Activated naive CD4-positive, alpha-beta T cell treated with anti-CD3 and anti-CD28 coated beads, Interleukin-2, amount 10 ng/mL, durations not matched to agents 7 days and 5 days (primary cell): ENCODE measurements at regions not wholly inside any gene's neighbourhood (a gene's known extent, or its start where the extent isn't known, plus 50 kb on each side); places are given as distances from the start of the nearest gene placed in this dataset.
"Not testable (repeated sequence)": the region's sequence is repeated elsewhere in the genome, so short reads cannot be mapped to it uniquely, and the experiment has no call there.

Experiments used
- CTCF ChIA-PET: fragments of 350-600 bp; sonication (Branson Sonifier 250); formaldehyde crosslinking; loops from one replicate; lab custom pipeline; 2021; ENCODE audit warnings: antibody characterized with exemption; lab: Charles Lee
- DNase-seq: peaks from one replicate; pipeline ENCODE4 v3.0.0-alpha.2; 2020
- H3K27ac Mint-ChIP-seq: one replicate; pipeline ENCODE4 v1.8.0; 2021; ENCODE audit warnings: mild to moderate bottlenecking, moderate library complexity, mixed read lengths
- H3K27me3 Mint-ChIP-seq: one replicate; pipeline ENCODE4 v1.8.0; 2021; ENCODE audit warnings: mild to moderate bottlenecking, mixed read lengths
- H3K36me3 Mint-ChIP-seq: one replicate; pipeline ENCODE4 v1.8.0; 2021; ENCODE audit warnings: mixed read lengths
- H3K4me1 Mint-ChIP-seq: one replicate; pipeline ENCODE4 v1.8.0; 2021; ENCODE audit warnings: mixed read lengths
- H3K4me3 Mint-ChIP-seq: one replicate; pipeline ENCODE4 v1.8.0; 2021; ENCODE audit warnings: mild to moderate bottlenecking, moderate library complexity, mixed read lengths
- H3K9me3 Mint-ChIP-seq: one replicate; pipeline ENCODE4 v1.8.0; 2021; ENCODE audit warnings: mixed read lengths

DNA sequence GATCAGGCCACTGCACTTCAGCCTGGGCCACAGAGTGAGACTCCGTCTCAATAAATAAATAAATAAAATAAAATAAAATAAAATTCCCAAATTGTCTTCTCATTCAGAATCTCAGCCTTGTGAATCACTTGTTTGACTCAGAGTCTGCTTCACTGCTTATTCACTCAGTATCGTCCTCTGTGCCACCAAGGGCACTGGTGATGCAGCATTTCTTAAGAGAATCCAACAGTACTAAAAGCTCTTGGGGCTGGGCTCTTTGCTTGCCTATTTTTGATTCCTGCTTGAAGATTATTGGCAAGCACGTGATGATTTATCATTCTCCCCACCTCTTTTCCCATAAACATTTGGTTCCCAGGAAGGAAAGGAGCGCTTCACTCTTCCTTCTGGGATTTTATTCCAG is 54.8 kb upstream of the HMGB1 start:
- H3K9me3 Mint-ChIP-seq: no peaks in the 10 kb centered on the region
- no peak for DNase-seq
- CTCF ChIA-PET: no interaction called here

DNA sequence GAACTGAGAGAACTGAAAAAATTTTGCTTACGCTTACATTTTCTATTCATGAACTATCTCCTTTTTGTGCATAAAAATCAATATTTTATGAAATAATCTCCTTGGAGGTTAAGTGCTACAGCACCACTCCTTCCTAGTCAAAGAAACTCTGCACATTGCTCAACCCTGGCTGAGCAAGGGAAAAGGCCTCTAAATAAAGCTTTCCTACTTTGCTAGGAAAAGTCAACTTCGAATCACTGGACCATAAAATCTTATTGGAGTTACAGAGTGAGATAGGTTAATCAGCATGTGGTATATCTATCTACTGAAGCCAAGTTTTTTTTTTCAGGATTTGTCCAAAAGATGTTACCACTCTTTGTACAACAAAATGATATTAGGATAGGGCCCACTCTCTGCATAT is 57.5 kb upstream of the HMGB1 start:
- no peak for DNase-seq
- CTCF ChIA-PET: no interaction called here
- H3K4me1 Mint-ChIP-seq: peaks cover 10% of the 10 kb centered on the region
- peaks cover 3% of the 10 kb centered on the region for H3K27me3 Mint-ChIP-seq
- no peaks in the 10 kb centered on the region for H3K9me3 Mint-ChIP-seq
- H3K36me3 Mint-ChIP-seq: no peaks in the 10 kb centered on the region
- no peak overlapping the region for H3K27ac Mint-ChIP-seq
- H3K4me3 Mint-ChIP-seq: no peak overlapping the region

More for the DNA sequence above, 54.8 kb upstream of the HMGB1 start:
- Mint-ChIP-seq H3K36me3 (no peaks in the 10 kb centered on the region), H3K27me3 (peaks cover 3% of the 10 kb centered on the region), H3K4me3 (no peak overlapping the region), H3K4me1 (peaks cover 7% of the 10 kb centered on the region), H3K27ac (no peak overlapping the region)

DNA sequence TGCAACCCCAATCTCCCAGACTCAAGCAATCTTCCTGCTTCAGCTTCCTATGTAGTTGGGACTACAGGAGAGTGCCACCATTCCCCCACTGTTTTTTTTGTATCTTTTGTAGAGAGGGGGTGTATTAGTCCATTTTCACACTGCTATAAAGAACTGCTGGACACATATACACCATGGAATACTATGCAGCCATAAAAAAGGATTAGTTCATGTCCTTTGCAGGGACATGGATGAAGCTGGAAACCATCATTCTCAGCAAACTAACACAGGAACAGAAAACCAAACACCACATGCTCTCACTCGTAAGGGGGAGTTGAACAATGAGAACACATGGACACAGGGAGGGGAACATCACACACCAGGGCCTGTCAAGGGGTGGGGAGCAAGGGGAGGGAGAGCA is 58.1 kb upstream of the HMGB1 start:
- H3K27me3 Mint-ChIP-seq, DNase-seq, H3K9me3 Mint-ChIP-seq, H3K4me3 Mint-ChIP-seq, H3K36me3 Mint-ChIP-seq, H3K27ac Mint-ChIP-seq, H3K4me1 Mint-ChIP-seq, CTCF ChIA-PET: not testable (repeated sequence)

DNA sequence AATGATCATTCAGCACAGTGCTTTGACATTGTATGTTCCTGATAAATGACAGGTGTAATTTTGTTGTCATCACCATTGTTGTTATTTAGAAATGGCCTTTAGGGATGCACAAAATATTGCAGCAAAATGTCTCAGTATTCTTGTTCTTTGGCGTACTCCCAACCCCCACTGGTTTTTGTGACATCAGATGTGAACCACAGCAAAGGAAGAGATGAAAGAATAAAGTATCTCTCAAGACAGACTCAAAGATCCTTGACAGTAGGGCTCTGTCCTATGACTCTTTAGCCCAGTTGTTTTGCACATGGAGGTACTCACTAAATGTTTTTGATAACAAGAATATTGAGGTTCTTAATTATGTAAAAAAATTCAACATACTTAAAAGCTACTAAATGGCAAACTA is 59.5 kb upstream of the HMGB1 start:
- H3K4me1 Mint-ChIP-seq, H3K36me3 Mint-ChIP-seq, H3K27me3 Mint-ChIP-seq, H3K4me3 Mint-ChIP-seq, CTCF ChIA-PET, H3K9me3 Mint-ChIP-seq, H3K27ac Mint-ChIP-seq: not testable (repeated sequence)
- DNase-seq: peak; percentile 24

DNA sequence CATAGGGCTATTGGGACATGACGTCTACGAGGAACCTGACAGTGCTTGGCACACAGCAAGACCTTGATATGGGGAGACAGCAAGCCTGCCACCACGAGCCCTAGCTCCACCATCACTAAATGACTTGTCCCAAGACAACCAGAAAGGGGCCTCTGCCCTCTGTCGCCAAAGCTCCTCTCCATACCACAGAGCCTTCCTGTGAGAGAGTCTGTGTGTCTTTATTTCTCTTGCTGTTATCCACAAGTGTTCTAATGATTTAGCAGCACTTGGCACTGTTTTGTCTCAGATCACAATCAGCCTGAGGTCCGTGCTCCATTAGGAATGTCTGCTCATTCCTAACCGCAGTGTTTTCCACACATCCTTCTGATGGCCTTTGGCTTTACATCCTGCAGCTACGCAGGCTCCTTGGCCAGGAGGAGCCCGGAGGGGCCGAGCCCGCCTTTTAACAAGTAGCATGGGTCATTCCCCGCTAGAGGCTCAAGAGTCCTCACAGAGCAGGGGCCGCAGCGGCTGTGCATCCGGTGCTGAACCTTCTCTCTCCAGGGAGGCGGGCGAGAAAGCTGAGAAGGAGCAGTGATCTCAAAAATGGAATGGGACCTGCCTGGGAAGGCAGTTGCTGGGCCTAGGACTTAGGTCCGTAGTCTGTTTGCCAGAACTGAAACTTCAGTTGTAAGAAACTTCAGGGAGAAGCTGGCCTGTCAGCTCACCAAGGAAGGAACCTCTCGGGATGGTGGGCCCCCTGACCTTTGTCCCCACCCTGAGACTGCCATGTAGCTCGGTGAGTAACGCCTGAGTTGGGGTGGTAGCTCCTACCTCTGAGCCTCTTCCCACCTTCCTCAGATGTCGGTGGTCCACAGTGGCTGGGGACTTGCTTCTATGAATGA is 61.1 kb upstream of the HMGB1 start:
- Mint-ChIP-seq H3K4me1 (peaks cover 10% of the 10 kb centered on the region), H3K27me3 (peaks cover 4% of the 10 kb centered on the region), H3K4me3 (no peak overlapping the region), H3K9me3 (no peaks in the 10 kb centered on the region), H3K36me3 (no peaks in the 10 kb centered on the region), H3K27ac (no peak overlapping the region)
- CTCF ChIA-PET: no interaction called here
- DNase-seq: no peak

DNA sequence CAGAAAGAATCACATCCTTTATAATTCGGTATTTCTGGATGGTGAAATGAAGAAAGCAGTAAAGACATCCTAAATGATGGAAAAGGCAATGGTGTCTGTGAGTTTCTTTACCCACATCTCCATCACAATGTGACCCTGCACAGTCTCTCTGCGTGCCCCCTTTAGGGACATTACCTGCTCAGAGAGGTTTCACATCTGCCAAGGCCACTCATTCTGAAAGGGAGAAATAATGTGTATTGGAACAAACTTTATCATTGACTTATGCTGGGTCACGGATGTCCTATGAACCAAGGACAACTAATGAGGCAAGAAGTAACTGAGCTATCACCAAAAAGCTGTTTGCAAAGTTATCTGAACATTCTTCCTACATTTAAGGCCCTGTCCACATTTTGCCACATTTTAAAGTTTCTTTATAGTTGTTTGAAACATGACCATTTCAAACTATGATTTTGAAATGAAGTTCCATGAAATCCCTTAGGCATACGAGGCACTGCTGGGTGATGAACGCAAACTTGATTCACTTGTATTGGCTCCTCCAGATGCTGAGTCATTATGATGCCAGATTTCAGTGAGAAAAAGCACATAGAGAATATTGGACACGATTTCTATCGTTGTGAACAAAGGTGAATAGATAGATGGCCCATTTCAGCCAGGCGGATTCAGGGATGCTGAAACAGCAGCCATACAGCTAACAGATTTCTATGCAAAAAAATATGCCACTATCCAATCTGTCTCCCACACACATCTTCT is 63.5 kb upstream of the HMGB1 start:
- no peak overlapping the region for H3K27ac Mint-ChIP-seq
- H3K27me3 Mint-ChIP-seq: peaks cover 4% of the 10 kb centered on the region
- H3K4me3 Mint-ChIP-seq: no peak overlapping the region
- no peaks in the 10 kb centered on the region for H3K36me3 Mint-ChIP-seq
- no peaks in the 10 kb centered on the region for H3K9me3 Mint-ChIP-seq
- no peak for DNase-seq
- peaks cover 10% of the 10 kb centered on the region for H3K4me1 Mint-ChIP-seq
- CTCF ChIA-PET: no interaction called here

DNA sequence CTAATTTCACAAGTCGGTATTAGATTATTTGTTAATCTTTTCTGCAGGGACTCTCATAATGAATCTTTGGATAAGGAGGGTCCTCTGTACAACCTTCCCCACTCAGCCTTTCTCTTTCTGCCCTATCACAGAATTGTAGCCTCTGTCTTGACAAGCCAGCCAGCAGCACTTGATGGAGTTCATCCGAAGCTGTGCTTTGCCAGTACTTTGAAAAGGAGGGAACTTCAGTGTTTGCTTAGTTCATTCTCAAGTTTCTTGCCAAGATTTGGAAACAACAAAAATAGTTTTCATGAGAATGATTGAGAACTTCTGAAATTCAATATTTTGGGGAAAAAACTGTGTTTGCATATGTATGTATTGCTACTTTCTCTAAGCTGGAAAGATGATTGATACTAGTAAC is 69.3 kb upstream of the HMGB1 start:
- H3K4me1 Mint-ChIP-seq: no peaks in the 10 kb centered on the region
- no peak for DNase-seq
- H3K36me3 Mint-ChIP-seq: no peaks in the 10 kb centered on the region
- H3K9me3 Mint-ChIP-seq: no peaks in the 10 kb centered on the region
- no peak overlapping the region for H3K27ac Mint-ChIP-seq
- CTCF ChIA-PET: no interaction called here
- H3K4me3 Mint-ChIP-seq: no peak overlapping the region
- H3K27me3 Mint-ChIP-seq: peaks cover 17% of the 10 kb centered on the region

DNA sequence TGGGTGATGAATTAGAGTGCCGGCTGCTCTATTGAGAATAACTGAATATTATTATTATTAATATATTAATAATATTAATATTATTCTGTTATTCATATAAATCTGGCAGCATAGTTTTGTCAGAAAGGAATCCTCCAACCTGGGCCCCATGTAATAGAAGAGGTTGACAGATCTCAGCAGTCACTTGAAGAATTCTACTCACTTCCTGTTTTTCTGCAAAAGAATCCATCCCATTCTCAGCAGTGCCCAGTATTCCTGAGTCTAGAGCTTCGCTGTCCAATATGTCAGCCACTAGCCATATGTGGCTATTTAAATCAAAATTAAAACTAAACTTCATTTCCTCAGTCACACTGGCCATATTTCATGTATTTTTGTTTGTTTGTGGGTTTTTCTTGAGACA is 72.4 kb upstream of the USPL1 start:
- H3K27me3 Mint-ChIP-seq: peaks cover 18% of the 10 kb centered on the region
- H3K36me3 Mint-ChIP-seq: no peaks in the 10 kb centered on the region
- no peak for DNase-seq
- H3K4me1 Mint-ChIP-seq: no peaks in the 10 kb centered on the region
- H3K27ac Mint-ChIP-seq: no peak overlapping the region
- H3K9me3 Mint-ChIP-seq: no peaks in the 10 kb centered on the region
- H3K4me3 Mint-ChIP-seq: no peak overlapping the region
- CTCF ChIA-PET: no interaction called here

DNA sequence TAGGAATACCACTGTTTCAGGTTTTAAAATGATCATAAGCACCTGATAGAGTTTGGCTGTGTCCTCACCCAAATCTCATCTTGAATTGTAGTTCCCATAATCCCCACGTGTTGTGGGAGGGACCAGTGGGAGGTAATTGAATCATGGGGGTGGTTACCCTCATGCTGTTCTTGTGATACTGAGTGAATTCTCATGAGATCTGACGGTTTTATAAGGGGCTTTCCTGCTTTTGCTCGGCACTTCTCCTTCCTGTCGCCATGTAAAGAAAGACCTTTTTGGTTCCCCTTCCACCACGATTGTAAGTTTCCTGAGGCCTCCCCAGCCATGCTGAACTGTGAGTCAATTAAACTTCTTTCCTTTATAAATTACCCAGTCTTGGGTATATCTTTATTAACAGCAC is 69.7 kb upstream of the USPL1 start:
- H3K27ac Mint-ChIP-seq, H3K36me3 Mint-ChIP-seq, DNase-seq, CTCF ChIA-PET, H3K4me3 Mint-ChIP-seq, H3K4me1 Mint-ChIP-seq, H3K9me3 Mint-ChIP-seq, H3K27me3 Mint-ChIP-seq: not testable (repeated sequence)

DNA sequence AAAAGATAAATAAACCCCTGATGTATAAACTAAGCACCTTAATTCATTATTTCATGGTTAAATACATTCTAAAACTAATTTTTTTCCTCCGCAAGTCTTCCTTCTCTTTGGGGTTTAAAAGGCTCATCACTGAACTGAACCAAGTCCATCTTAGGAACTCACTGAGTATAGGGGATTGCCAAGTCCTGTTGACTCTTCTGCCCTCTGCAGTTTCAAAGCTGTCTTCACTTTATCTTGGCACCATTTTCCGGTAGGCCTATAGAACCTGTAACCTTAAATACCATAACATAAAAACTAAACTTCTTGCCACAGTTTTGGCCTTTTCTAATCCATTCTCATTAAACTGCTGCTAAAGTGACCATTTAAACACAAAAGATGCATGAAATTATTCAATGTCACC is 66.5 kb upstream of the USPL1 start:
- no peaks in the 10 kb centered on the region for H3K36me3 Mint-ChIP-seq
- peak; percentile 41 for DNase-seq
- no peak overlapping the region for H3K27ac Mint-ChIP-seq
- no peaks in the 10 kb centered on the region for H3K4me1 Mint-ChIP-seq
- H3K9me3 Mint-ChIP-seq: no peaks in the 10 kb centered on the region
- H3K4me3 Mint-ChIP-seq: no peak overlapping the region
- no peaks in the 10 kb centered on the region for H3K27me3 Mint-ChIP-seq
- CTCF ChIA-PET: interaction anchor here (1.1 to 2.1 kb wide), 2 partner anchors 177 to 419 kb away, joined by 5 to 10 read pairs; no protein-coding TSS in a partner anchor

DNA sequence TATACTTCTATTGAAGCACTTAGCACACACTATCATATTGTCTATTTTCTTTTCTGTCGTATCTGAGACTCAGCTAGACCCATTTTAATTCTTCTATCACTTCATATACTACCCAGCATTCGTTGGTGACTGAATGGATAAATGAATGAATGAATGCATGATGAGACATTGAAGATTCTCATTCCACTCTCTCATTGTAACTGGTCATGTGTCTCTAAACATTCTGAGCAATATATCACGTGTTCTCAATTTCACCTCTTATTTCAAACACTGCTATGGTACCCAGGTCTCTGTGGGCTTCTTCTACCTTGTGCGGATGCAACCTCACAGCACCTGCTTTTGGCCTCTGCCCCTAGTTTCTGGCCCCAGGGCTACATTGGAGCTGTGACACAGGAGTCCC is 65.2 kb upstream of the USPL1 start:
- no peak for DNase-seq
- no peak overlapping the region for H3K4me3 Mint-ChIP-seq
- peaks cover 3% of the 10 kb centered on the region for H3K27me3 Mint-ChIP-seq
- no peaks in the 10 kb centered on the region for H3K36me3 Mint-ChIP-seq
- H3K4me1 Mint-ChIP-seq: no peaks in the 10 kb centered on the region
- no peaks in the 10 kb centered on the region for H3K9me3 Mint-ChIP-seq
- CTCF ChIA-PET: interaction anchor here (0.6 to 1.2 kb wide), 4 partner anchors 21 to 581 kb away, joined by 3 to 7 read pairs (median 4); no protein-coding TSS in a partner anchor
- H3K27ac Mint-ChIP-seq: no peak overlapping the region

DNA sequence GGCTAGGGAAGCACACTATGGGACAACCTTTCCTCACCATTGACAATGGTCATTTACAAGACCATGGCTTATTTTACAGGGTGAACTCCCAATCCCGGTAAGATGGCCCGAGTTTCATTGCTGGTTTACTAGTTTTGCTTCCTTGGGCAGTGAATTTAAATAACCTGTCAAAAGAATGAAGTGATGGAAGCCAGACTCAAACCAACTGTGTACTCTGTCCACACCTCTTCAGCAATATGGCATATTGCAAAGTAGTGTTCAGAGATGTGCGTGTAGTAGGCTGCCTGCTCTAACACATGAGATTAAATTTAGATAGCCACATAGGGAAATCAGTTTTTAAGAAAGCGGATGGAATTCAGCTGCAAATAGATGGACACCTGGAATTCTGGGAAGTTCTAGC is 58.4 kb upstream of the USPL1 start:
- CTCF ChIA-PET: no interaction called here
- Mint-ChIP-seq H3K9me3 (no peaks in the 10 kb centered on the region), H3K36me3 (no peaks in the 10 kb centered on the region), H3K27ac (no peak overlapping the region), H3K27me3 (peaks cover 12% of the 10 kb centered on the region), H3K4me1 (no peaks in the 10 kb centered on the region), H3K4me3 (no peak overlapping the region)
- no peak for DNase-seq

DNA sequence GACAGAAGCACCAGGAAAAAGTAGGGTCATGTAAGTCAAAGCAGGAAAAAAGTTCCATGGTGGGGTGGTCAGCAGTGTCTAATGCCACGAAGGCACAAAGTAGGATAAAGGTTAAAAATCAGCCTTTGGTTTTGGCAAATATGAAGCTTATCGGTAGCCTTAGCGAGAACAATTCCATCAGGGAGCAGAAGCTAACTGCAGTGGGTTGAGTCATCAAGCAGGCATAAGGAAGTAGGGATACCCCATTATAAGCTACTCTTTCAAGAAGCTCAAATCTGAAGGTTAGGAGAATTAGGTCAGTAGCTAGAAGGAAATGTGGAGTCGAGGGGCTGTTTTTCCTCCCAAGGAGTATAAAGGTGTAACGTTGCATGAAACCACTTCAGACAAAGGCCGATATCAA is 57.5 kb upstream of the USPL1 start:
- H3K4me3 Mint-ChIP-seq: no peak overlapping the region
- H3K9me3 Mint-ChIP-seq: no peaks in the 10 kb centered on the region
- H3K4me1 Mint-ChIP-seq: no peaks in the 10 kb centered on the region
- no peak overlapping the region for H3K27ac Mint-ChIP-seq
- CTCF ChIA-PET: no interaction called here
- H3K27me3 Mint-ChIP-seq: peaks cover 12% of the 10 kb centered on the region
- DNase-seq: no peak
- no peaks in the 10 kb centered on the region for H3K36me3 Mint-ChIP-seq

DNA sequence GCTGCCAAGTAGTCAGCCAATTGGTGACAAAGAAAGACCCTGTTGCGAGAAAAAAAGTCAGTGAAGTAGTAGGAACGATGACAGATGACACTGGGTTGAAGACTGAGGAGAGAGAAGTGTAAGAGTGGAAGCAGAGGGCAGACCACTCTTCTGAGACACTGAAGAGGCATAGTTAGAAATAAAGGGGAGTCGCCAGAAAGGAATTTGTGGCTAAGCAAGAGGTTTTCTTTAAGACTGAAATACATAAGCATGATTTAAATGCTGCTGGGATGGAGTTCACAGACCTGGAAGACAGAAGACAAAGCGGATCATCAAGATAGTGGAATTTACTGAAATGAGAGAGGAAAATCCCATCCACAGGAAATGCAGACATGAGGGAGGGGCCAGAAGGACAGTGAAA is 56.2 kb upstream of the USPL1 start:
- Mint-ChIP-seq H3K27me3 (peaks cover 12% of the 10 kb centered on the region), H3K4me1 (no peaks in the 10 kb centered on the region), H3K36me3 (no peaks in the 10 kb centered on the region), H3K27ac (no peak overlapping the region), H3K9me3 (no peaks in the 10 kb centered on the region), H3K4me3 (no peak overlapping the region)
- CTCF ChIA-PET: no interaction called here
- DNase-seq: no peak

DNA sequence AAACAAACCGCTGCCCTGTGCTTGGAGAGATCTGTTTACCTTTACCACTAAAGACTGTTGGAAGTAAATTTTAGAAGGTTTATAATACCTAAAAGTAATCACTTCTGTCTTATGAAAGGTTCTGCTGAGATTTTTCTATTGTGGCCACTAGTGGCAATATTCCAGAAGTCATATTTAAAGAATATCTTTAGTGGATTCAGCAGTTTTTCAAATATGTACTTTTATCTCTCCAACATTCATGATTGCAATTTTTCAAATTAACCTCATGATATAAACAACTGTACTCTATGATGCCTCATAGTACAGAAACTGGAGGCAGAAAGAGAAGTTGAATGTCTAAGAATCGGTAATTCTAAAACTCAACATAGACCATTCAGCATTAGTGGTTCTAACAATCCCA is 53.2 kb upstream of the USPL1 start:
- H3K36me3 Mint-ChIP-seq: no peaks in the 10 kb centered on the region
- no peaks in the 10 kb centered on the region for H3K9me3 Mint-ChIP-seq
- CTCF ChIA-PET: no interaction called here
- H3K27ac Mint-ChIP-seq: no peak overlapping the region
- no peak for DNase-seq
- H3K4me1 Mint-ChIP-seq: no peaks in the 10 kb centered on the region
- no peak overlapping the region for H3K4me3 Mint-ChIP-seq
- H3K27me3 Mint-ChIP-seq: peaks cover 6% of the 10 kb centered on the region
